HL-60 (cell line): ENCODE measurements at regions not wholly inside any gene's neighbourhood (a gene's known extent, or its start where the extent isn't known, plus 50 kb on each side); places are given as distances from the start of the nearest gene placed in this dataset.

Source experiments
- DNase-seq, 2 experiments: peaks; one replicate each; pipeline ENCODE4 v3.0.0-alpha.2; 2010 to 2020; ENCODE audit warnings: low read depth in 1 of 2, low spot score in 1 of 2
- H3K27ac ChIP-seq: fragments of 250-450 bp; sonication (Bioruptor Pico); replicated peaks from 2 replicates; pipeline ENCODE4 v1.5.1; 2020; ENCODE audit warnings: mild to moderate bottlenecking, moderate library complexity
- H3K27me3 ChIP-seq: fragments of 250-450 bp; sonication (Bioruptor Pico); 2 replicates; pipeline ENCODE4 v1.5.1; 2021; ENCODE audit warnings: mild to moderate bottlenecking, moderate library complexity; ENCODE audit not compliant: insufficient read depth, poor library complexity, severe bottlenecking
- H3K4me3 ChIP-seq: replicated peaks from 2 replicates; pipeline ENCODE4 v1.5.1; 2011; ENCODE audit warnings: mild to moderate bottlenecking, control low read depth, low read length; ENCODE audit not compliant: insufficient read depth
- CTCF ChIP-seq: IDR thresholded peaks from one replicate; pipeline ENCODE4 v1.5.1; 2011; ENCODE audit warnings: low read length, control low read depth, inconsistent platforms; ENCODE audit not compliant: insufficient read depth
- GABPA ChIP-seq: IDR thresholded peaks from 2 replicates; pipeline ENCODE4 v1.6.1; 2012; ENCODE audit warnings: low read depth
- POLR2AphosphoS5 ChIP-seq: IDR thresholded peaks from 2 replicates; pipeline ENCODE4 v1.6.1; 2012; ENCODE audit warnings: low read depth
- REST ChIP-seq: IDR thresholded peaks from 2 replicates; pipeline ENCODE4 v1.6.1; 2012; ENCODE audit warnings: low read depth; ENCODE audit not compliant: insufficient replicate concordance
- SPI1 ChIP-seq: IDR thresholded peaks from 2 replicates; pipeline ENCODE4 v1.6.1; 2012; ENCODE audit warnings: low read depth, mild to moderate bottlenecking, borderline replicate concordance

- TF ChIP-seq CTCF: no peak
- TF ChIP-seq GABPA: no peak
- no peak for TF ChIP-seq SPI1
- no peak for TF ChIP-seq POLR2AphosphoS5
- TF ChIP-seq REST: no peak
- Histone ChIP-seq H3K27ac (no peak overlapping the region), H3K4me3 (no peak overlapping the region), H3K27me3 (no peaks in the 10 kb centered on the region)
- DNase-seq: no peak
Observed at GRCh38 chr4:177023951-177024350, 231.2 kb upstream of the VEGFC start.

GRCh38 chr4:177032341-177032740 lies 239.6 kb upstream of the VEGFC start:
- Histone ChIP-seq H3K27ac (no peak overlapping the region), H3K27me3 (no peaks in the 10 kb centered on the region), H3K4me3 (no peak overlapping the region)
- no peak for DNase-seq
- TF ChIP-seq GABPA (no peak), SPI1 (no peak), CTCF (no peak), REST (no peak), POLR2AphosphoS5 (no peak)

- H3K27ac ChIP-seq: no peak overlapping the region
- TF ChIP-seq SPI1: no peak
- TF ChIP-seq GABPA: no peak
- no peak for TF ChIP-seq REST
- TF ChIP-seq CTCF: no peak
- TF ChIP-seq POLR2AphosphoS5: no peak
- no peak for DNase-seq
- H3K4me3 ChIP-seq: no peak overlapping the region
- no peaks in the 10 kb centered on the region for H3K27me3 ChIP-seq
Observed at GRCh38 chr4:177033135-177033534, 240.4 kb upstream of the VEGFC start.
